GM13976 (cell line): ENCODE measurements at regions not wholly inside any gene's neighbourhood (a gene's known extent, or its start where the extent isn't known, plus 50 kb on each side); places are given as distances from the start of the nearest gene placed in this dataset.
"Not testable (repeated sequence)": the region's sequence is repeated elsewhere in the genome, so short reads cannot be mapped to it uniquely, and the experiment has no call there.

ENCODE experiments used
- DNase-seq: peaks from one replicate; pipeline ENCODE4 v3.0.0; 2012; ENCODE audit warnings: low spot score
- CTCF ChIP-seq: IDR thresholded peaks from 2 replicates; pipeline ENCODE4 v1.5.1; 2012; ENCODE audit warnings: borderline replicate concordance, mild to moderate bottlenecking; ENCODE audit not compliant: insufficient read depth; ENCODE audit errors: extremely low read depth, missing control alignments, control extremely low read depth
- in situ Hi-C: fragments of 300-500 bp; cut with MboI; formaldehyde crosslinking; loops from one replicate; pipeline ENCODE4 v1.12.0; 2022; ENCODE audit warnings: low sequenced_read_pairs, mixed read lengths, inconsistent platforms; ENCODE audit not compliant: unreplicated experiment

GRCh38 chr5:122515210-122515609, 203.2 kb downstream of the SNCAIP start:
- not testable (repeated sequence) for DNase-seq
- in situ Hi-C loops, result loop anchor here (25.0 kb wide), 3 partner anchors 372 to 1097 kb away; no protein-coding TSS in a partner anchor

GRCh38 chr5:122515709-122516431, 203.8 kb downstream of the SNCAIP start:
- peak; percentile 65 for DNase-seq
- peak; percentile 50 for TF ChIP-seq CTCF
- in situ Hi-C loops, result loop anchor here (25.0 kb wide), 3 partner anchors 371 to 1096 kb away; no protein-coding TSS in a partner anchor

- no peak for DNase-seq
- no peak for TF ChIP-seq CTCF
- in situ Hi-C loops, result loop anchor here (25.0 kb wide), 3 partner anchors 371 to 1096 kb away; no protein-coding TSS in a partner anchor
Observed at GRCh38 chr5:122516432-122516743, 204.4 kb downstream of the SNCAIP start.

GRCh38 chr5:122517091-122517490, 205.1 kb downstream of the SNCAIP start:
- in situ Hi-C loops, result loop anchor here (25.0 kb wide), 3 partner anchors 370 to 1095 kb away; no protein-coding TSS in a partner anchor
- DNase-seq, result no peak
- no peak for TF ChIP-seq CTCF

- in situ Hi-C loops, result loop anchor here (25.0 kb wide), 3 partner anchors 364 to 1089 kb away; no protein-coding TSS in a partner anchor
- DNase-seq, result no peak
- no peak for TF ChIP-seq CTCF
Observed at GRCh38 chr5:122523776-122524175, 211.7 kb downstream of the SNCAIP start.

- in situ Hi-C loops, result no loop called here
- DNase-seq, result no peak
- TF ChIP-seq CTCF, result no peak
Observed at GRCh38 chr5:122527547-122527946, 215.5 kb downstream of the SNCAIP start.

- in situ Hi-C loops, result no loop called here
- DNase-seq, result no peak
Observed at GRCh38 chr5:122532035-122532434, 220.0 kb downstream of the SNCAIP start.

More at GRCh38 chr5:122532035-122532434, 220.0 kb downstream of the SNCAIP start:
- no peak for TF ChIP-seq CTCF
